Activated CD8-positive, alpha-beta T cell treated with anti-CD3 and anti-CD28 coated beads, Interleukin-2, amount 10 ng/mL, durations not matched to agents 7 days and 5 days (primary cell): ENCODE measurements at regions not wholly inside any gene's neighbourhood (a gene's known extent, or its start where the extent isn't known, plus 50 kb on each side); places are given as distances from the start of the nearest gene placed in this dataset.

ENCODE experiments used
- ATAC-seq: fragments of 150-1000 bp; cut with Tn5 transposase; one replicate; pipeline ENCODE4 v1.10.0; 2021; ENCODE audit warnings: moderate library complexity
- CTCF ChIA-PET: fragments of 350-600 bp; sonication (Branson Sonifier 250); formaldehyde crosslinking; loops from one replicate; lab custom pipeline; 2021; ENCODE audit warnings: antibody characterized with exemption; lab: Charles Lee
- POLR2A ChIA-PET: fragments of 350-600 bp; sonication (Branson Sonifier 250); formaldehyde crosslinking; loops from one replicate; lab custom pipeline; 2021; ENCODE audit warnings: antibody characterized with exemption; lab: Charles Lee
- DNase-seq: peaks from one replicate; pipeline ENCODE4 v3.0.0-alpha.2; 2020
- H3K27ac Mint-ChIP-seq: one replicate; pipeline ENCODE4 v1.8.0; 2021; ENCODE audit warnings: mild to moderate bottlenecking, mixed read lengths
- H3K27me3 Mint-ChIP-seq: one replicate; pipeline ENCODE4 v1.8.0; 2021; ENCODE audit warnings: low read depth, mixed read lengths
- H3K36me3 Mint-ChIP-seq: one replicate; pipeline ENCODE4 v1.8.0; 2021; ENCODE audit warnings: low read depth, mixed read lengths
- H3K4me1 Mint-ChIP-seq: one replicate; pipeline ENCODE4 v1.8.0; 2021; ENCODE audit warnings: low read depth, mixed read lengths
- H3K4me3 Mint-ChIP-seq: one replicate; pipeline ENCODE4 v1.8.0; 2021; ENCODE audit warnings: mild to moderate bottlenecking, mixed read lengths
- H3K9me3 Mint-ChIP-seq: one replicate; pipeline ENCODE4 v1.8.0; 2022; ENCODE audit warnings: mixed read lengths; ENCODE audit not compliant: insufficient read depth

DNA sequence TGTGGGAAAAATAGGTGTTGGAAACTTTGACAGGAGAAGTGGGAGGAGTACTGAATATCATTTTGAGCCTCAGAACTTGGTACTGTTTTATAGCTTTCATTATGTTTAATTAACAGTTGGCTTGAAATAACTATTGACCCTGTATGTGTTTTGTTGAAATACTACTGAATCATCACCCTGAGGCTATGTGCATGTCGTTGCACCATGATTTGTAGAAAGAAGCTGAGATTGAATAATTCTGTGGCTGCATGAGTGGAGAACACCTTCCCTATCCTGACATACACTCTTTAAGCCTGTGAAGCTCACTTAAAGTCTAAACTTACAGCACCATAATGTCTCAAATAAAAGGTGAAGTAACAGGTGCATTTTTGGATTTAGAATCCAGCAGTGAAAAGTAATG, 656.5 kb downstream of the CDY2B start:
- Mint-ChIP-seq H3K36me3 (no peaks in the 10 kb centered on the region), H3K27ac (no peak overlapping the region), H3K4me3 (no peak overlapping the region), H3K4me1 (no peaks in the 10 kb centered on the region), H3K27me3 (no peaks in the 10 kb centered on the region), H3K9me3 (peaks cover 5% of the 10 kb centered on the region)
- ChIA-PET CTCF (no interaction called here), POLR2A (no interaction called here)
- DNase-seq (no peak), ATAC-seq (no peak)

DNA sequence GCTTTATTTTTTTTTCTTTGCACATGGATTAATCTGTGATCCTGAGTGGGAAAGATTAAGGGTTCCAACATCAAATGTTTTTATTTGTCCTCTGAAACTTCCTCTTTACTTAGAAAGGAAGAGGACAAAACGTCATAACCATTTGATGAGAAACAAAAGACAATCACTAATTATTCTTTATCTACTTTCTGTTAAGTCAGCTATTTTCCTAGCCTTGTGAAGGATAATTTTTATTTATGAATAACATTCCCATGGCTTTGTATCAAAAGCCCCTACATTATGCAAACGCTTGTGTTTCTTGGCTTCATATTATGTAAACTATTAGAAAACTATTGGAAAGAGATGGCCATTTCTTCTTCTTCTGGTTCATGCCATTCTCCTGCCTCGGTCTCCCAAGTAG, 677.6 kb downstream of the CDY2B start:
- ChIA-PET CTCF (no interaction called here), POLR2A (no interaction called here)
- Mint-ChIP-seq H3K36me3 (no peaks in the 10 kb centered on the region), H3K4me3 (no peak overlapping the region), H3K27me3 (no peaks in the 10 kb centered on the region), H3K27ac (no peak overlapping the region), H3K4me1 (no peaks in the 10 kb centered on the region), H3K9me3 (peaks cover 3% of the 10 kb centered on the region)
- no peak for ATAC-seq
- DNase-seq: no peak

DNA sequence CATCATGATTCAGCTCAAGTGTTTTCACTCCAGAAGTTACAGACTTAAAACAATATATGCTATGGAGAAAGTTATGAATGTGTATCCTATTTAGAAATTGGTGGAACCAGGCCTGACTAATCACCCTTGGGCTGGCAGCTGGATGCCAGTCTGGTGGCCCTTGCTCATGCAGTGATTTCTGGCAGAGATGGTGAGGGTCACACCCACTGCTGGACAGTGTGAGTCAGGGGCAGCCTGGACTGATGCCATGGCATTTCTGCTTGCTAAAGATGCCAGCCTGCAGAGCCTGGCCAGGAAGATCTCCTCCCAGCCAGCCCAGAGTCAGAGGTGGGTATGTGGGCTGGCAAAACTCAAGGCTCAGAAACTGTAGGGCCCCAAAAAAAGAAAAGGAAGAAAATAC, 695.7 kb downstream of the CDY2B start:
- ChIA-PET POLR2A (no interaction called here), CTCF (no interaction called here)
- Mint-ChIP-seq H3K27ac (no peak overlapping the region), H3K4me3 (no peak overlapping the region), H3K4me1 (no peaks in the 10 kb centered on the region), H3K36me3 (no peaks in the 10 kb centered on the region), H3K9me3 (no peaks in the 10 kb centered on the region), H3K27me3 (no peaks in the 10 kb centered on the region)
- no peak for ATAC-seq
- DNase-seq: no peak

DNA sequence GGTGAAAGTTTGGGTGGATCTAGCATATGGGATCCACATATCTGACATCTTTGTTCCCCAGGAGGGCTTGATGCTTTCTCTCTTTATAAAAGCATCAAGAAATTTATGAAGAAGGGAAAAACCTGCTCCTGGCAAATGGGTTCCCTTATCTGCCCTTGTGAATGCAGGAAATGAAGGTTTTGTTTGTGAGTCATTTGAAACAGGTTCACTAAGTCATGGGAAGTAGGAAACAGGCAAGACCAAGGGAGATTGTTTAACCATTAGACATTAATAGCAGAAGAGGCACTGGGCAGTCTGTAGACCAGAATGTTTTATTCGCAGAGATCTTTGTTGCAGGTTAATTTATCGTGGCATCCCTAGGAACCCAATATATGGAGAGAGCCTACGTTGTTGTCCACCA, 713.1 kb downstream of the CDY2B start:
- Mint-ChIP-seq H3K36me3 (no peaks in the 10 kb centered on the region), H3K4me1 (no peaks in the 10 kb centered on the region), H3K4me3 (no peak overlapping the region), H3K27ac (no peak overlapping the region), H3K9me3 (no peaks in the 10 kb centered on the region), H3K27me3 (no peaks in the 10 kb centered on the region)
- ChIA-PET POLR2A (no interaction called here), CTCF (no interaction called here)
- DNase-seq: no peak
- ATAC-seq: no peak

DNA sequence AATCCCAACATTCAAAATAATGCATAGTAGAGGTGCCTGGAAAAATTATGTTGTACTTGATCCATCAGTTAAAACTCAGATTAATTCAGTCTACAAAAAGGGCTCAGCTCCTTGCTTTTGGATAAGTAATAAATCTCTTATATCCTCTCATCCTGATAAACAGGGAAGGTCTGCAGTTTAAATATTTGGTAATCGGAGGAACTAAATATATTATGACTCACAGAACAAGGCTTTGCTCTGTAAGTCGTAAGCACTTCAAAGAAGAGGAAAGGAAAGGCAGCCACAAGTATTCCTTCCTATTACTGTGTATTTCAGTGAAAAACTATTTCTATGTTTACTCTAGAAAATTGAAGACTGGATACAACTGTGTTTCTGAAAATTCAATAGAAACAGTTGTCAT, 757.9 kb downstream of the CDY2B start:
- POLR2A ChIA-PET: no interaction called here
- H3K4me3 Mint-ChIP-seq: no peak overlapping the region
- no peaks in the 10 kb centered on the region for H3K27me3 Mint-ChIP-seq
- CTCF ChIA-PET: no interaction called here
- DNase-seq (no peak), ATAC-seq (no peak)
- H3K9me3 Mint-ChIP-seq: no peaks in the 10 kb centered on the region
- H3K4me1 Mint-ChIP-seq: no peaks in the 10 kb centered on the region
- H3K27ac Mint-ChIP-seq: no peak overlapping the region
- H3K36me3 Mint-ChIP-seq: no peaks in the 10 kb centered on the region

DNA sequence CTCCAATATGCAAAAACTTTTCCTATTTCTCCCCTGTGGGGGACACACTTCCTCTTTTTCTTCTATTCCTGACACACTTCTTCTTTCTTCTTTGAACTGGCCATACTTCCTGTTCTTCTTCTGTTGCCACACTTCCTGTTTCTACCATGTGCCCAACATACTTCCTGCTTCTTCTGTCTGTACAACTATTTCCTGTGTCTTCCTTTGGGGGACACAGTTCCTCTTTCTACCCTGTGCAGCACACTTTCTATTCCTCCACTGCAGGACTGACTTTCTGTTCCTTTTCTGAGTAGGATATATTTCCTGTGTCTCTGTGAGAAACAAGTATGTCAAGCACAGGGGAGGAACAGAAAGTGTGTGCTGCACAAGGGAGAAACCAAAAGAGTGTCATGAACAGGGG, 794.7 kb downstream of the CDY2B start:
- no peak for DNase-seq
- no peak overlapping the region for H3K27ac Mint-ChIP-seq
- H3K9me3 Mint-ChIP-seq: no peaks in the 10 kb centered on the region
- ChIA-PET CTCF (no interaction called here), POLR2A (no interaction called here)
- no peak for ATAC-seq
- H3K27me3 Mint-ChIP-seq: no peaks in the 10 kb centered on the region
- H3K4me1 Mint-ChIP-seq: no peaks in the 10 kb centered on the region
- no peaks in the 10 kb centered on the region for H3K36me3 Mint-ChIP-seq
- no peak overlapping the region for H3K4me3 Mint-ChIP-seq

DNA sequence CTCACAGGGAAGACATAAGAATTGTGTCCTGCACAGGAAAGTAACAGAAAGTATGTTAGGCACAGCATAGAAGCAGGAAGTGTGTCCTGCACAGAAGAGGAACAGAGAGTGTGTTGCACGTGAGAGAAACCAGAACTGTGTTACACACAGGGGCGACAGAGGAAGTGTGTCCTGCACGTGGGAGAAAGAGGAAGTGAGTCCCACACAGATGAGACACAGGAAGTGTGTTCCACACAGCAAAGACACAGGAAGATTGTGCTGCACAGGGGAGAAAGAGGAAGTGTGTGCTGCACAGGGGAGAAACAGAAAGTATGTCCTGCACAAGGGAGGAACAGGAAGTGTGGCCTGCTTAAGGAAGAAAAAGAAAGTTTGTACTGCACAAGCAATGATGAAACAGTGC, 800.1 kb downstream of the CDY2B start:
- H3K27ac Mint-ChIP-seq: peak overlapping the region; percentile 46
- H3K4me1 Mint-ChIP-seq: peaks cover 14% of the 10 kb centered on the region
- no peaks in the 10 kb centered on the region for H3K27me3 Mint-ChIP-seq
- no peak for ATAC-seq
- CTCF ChIA-PET: no interaction called here
- H3K9me3 Mint-ChIP-seq: peaks cover 23% of the 10 kb centered on the region
- H3K4me3 Mint-ChIP-seq: no peak overlapping the region
- peaks cover 24% of the 10 kb centered on the region for H3K36me3 Mint-ChIP-seq
- DNase-seq: no peak
- POLR2A ChIA-PET: no interaction called here

DNA sequence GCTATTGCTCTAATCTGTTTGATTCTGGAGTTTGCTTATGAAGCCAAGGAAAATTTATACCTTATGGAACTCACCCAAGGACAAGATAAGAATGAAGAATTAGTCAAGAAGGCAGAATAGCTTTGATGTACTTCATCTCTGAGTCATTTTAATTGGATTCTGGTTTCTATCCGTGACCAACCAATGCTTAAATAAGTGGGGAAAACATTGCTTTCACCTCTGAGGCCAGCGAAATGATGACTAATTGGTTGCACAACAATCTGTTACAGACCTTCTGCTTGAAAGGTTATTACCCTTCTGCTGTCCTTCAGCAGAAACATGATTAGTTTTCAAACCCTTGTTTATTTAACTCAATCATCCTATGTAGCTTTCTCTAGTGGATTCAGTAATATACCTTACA, 812.7 kb downstream of the CDY2B start:
- CTCF ChIA-PET: no interaction called here
- ATAC-seq (no peak), DNase-seq (no peak)
- Mint-ChIP-seq H3K9me3 (peaks cover 9% of the 10 kb centered on the region), H3K4me3 (no peak overlapping the region), H3K27me3 (no peaks in the 10 kb centered on the region), H3K4me1 (peaks cover 13% of the 10 kb centered on the region), H3K36me3 (peaks cover 9% of the 10 kb centered on the region), H3K27ac (no peak overlapping the region)
- POLR2A ChIA-PET: no interaction called here

DNA sequence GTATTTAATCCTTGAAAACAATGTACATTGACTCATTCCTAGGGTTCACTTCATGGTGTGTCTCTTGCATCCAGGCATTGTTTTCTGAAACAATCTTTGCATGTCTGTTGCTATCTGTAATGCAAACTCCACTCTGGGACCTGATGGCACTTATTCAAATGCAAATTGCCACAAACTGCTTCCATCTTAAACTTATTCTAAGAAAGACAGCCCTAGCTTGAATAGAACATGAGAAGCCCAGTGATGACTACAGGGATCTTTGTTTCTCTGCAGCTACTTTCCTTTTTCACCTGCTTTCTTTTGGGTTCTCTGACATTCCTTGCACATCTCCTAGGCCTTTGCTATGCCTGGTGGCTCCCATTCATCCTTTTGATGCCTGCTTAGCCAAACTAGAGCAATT, 827.0 kb downstream of the CDY2B start:
- no peaks in the 10 kb centered on the region for H3K36me3 Mint-ChIP-seq
- no peak for ATAC-seq
- no peaks in the 10 kb centered on the region for H3K9me3 Mint-ChIP-seq
- H3K27me3 Mint-ChIP-seq: no peaks in the 10 kb centered on the region
- ChIA-PET POLR2A (no interaction called here), CTCF (no interaction called here)
- H3K4me3 Mint-ChIP-seq: no peak overlapping the region
- no peak for DNase-seq
- no peaks in the 10 kb centered on the region for H3K4me1 Mint-ChIP-seq
- H3K27ac Mint-ChIP-seq: no peak overlapping the region

DNA sequence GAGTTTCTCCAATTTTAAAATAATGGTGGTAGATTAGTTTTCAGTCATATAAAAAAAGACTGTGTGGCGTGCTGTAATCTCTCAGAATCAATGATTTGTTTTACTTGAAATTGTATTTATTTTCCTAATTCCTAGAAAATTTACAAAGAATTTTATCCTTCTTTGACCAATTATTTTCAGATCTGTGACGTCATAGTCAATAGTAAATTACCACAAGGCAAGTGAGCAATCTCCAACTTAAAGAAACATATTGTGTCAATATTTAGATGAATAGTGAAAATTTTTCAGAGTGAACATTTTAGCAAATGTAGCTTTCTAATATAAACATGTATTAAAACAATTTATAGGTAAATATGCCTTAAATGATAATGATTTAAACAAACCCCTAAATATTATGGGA, 829.6 kb downstream of the CDY2B start:
- CTCF ChIA-PET: no interaction called here

DNA sequence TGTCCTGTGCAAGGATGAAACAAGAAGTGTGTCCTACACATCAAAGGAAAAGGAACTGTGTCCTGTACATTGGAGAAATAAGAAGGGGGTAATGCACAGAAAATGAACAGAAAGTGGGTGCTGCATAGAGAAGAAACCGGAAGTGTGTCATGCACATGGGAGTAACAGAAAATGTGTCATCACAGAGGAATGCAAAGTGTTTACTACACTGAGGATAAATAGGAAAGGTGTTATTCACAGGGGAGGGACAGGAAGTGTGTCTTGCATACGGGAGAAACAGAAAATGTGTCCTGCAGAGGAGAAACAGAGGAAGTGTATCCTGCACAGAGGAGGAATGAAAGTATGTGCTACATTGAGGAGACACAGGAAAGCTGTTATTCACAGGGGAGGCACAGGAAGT, 834.9 kb downstream of the CDY2B start:
- H3K36me3 Mint-ChIP-seq: peaks cover 5% of the 10 kb centered on the region
- H3K27ac Mint-ChIP-seq: no peak overlapping the region
- ChIA-PET POLR2A (no interaction called here), CTCF (no interaction called here)
- H3K9me3 Mint-ChIP-seq: no peaks in the 10 kb centered on the region
- H3K4me3 Mint-ChIP-seq: no peak overlapping the region
- no peaks in the 10 kb centered on the region for H3K27me3 Mint-ChIP-seq
- H3K4me1 Mint-ChIP-seq: peaks cover 4% of the 10 kb centered on the region
- ATAC-seq (no peak), DNase-seq (no peak)

More for the DNA sequence above, 829.6 kb downstream of the CDY2B start:
- ATAC-seq (no peak), DNase-seq (no peak)
- Mint-ChIP-seq H3K9me3 (no peaks in the 10 kb centered on the region), H3K4me3 (no peak overlapping the region), H3K4me1 (no peaks in the 10 kb centered on the region), H3K36me3 (no peaks in the 10 kb centered on the region), H3K27ac (no peak overlapping the region), H3K27me3 (no peaks in the 10 kb centered on the region)
- POLR2A ChIA-PET: no interaction called here

DNA sequence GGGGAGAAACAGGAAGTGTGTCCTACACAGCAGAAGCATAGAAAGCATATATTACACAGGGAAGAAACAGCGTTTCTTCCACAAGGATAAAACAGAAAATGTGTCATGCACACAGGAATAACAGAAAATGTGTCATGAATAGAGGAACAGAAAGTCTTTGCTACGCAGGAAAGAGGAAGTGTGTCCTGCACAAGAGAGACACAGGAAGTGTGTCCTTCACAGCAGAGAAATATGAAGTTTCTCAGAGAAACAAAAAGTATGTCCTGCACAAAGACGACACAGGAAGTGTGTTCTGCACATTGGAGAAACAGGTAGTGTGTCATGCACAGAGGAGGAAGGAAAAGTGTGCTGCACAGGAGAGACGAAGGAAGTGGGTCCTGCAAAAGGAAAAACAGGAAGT, 835.3 kb downstream of the CDY2B start:
- Mint-ChIP-seq H3K36me3 (peaks cover 5% of the 10 kb centered on the region), H3K4me3 (no peak overlapping the region), H3K9me3 (no peaks in the 10 kb centered on the region), H3K27ac (no peak overlapping the region), H3K27me3 (no peaks in the 10 kb centered on the region), H3K4me1 (peaks cover 4% of the 10 kb centered on the region)
- ChIA-PET CTCF (no interaction called here), POLR2A (no interaction called here)
- ATAC-seq (no peak), DNase-seq (no peak)

DNA sequence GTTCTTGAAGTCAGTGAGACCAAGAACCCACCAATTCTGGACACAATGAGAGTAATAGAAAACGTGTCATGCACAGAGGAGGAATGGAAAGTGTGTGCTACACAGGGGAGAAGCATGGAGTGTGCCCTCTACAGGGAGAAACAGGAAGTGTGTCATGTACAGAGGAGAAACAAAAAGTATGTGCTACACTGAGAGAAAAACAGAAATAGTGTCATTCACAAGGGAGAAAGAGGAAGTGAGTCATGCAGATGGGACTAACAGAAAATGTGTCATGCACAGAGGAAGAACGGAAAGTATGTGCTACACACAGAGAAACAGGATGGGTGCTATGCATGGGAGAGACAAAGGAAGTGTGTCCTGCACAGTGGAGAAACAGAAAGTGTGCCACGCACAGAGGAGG, 835.7 kb downstream of the CDY2B start:
- Mint-ChIP-seq H3K27me3 (no peaks in the 10 kb centered on the region), H3K4me1 (peaks cover 4% of the 10 kb centered on the region), H3K4me3 (no peak overlapping the region), H3K27ac (no peak overlapping the region), H3K36me3 (peaks cover 5% of the 10 kb centered on the region), H3K9me3 (no peaks in the 10 kb centered on the region)
- ATAC-seq (no peak), DNase-seq (no peak)
- ChIA-PET CTCF (no interaction called here), POLR2A (no interaction called here)
